ENCODE measurements at regions not wholly inside any gene's neighbourhood (a gene's known extent, or its start where the extent isn't known, plus 50 kb on each side); places are given as distances from the start of the nearest gene placed in this dataset.

DNA sequence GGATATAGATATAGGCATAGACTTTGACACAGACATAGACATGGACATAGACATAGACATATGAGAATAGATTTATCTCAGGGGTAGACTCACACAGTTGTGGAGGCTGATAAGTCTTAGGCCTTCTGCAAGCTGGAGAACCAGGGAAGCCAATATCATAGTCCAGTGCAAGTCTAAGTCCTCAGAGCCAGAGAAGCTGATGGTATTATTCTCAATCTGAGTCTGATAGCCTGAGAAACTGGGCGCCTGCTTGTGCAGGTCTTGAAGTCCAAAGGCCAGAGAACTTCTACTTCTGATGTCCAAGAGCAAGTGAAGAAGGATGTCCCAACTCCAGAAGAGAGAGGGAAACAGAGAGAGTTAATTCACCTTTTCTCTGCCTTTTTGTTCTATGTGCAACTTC, 476.5 kb downstream of the SLC6A15 start:
- no peak overlapping the region for H3K4me2 ChIP-seq (ENCODE audit: insufficient read depth in 1 of 2, low read depth in 2 of 2, low read length in 2 of 2)
- FAIRE-seq (no peak), DNase-seq (ENCODE audit: low read depth in 1 of 2, low spot score in 2 of 2) (no peak)
- TF ChIP-seq SIX5 (IDR thresholded peaks at IDR 0.05; ENCODE audit: low read depth, low read length): no peak
- TF ChIP-seq CHD2 (IDR thresholded peaks at IDR 0.05; ENCODE audit: low read length): no peak
- no peak for TF ChIP-seq BCL11A (IDR thresholded peaks at IDR 0.05; ENCODE audit: low read depth in 2 of 2, low read length in 2 of 2)
- no peak for TF ChIP-seq CREB1 (IDR thresholded peaks at IDR 0.05)
- no peak for TF ChIP-seq RFX5 (IDR thresholded peaks at IDR 0.05; ENCODE audit: borderline replicate concordance, low read depth, low read length)
- no peak for TF ChIP-seq SIN3A (conservative IDR thresholded peaks at IDR 0.05 in 1 of 2, IDR thresholded peaks at IDR 0.05 in 1 of 2; ENCODE audit: low read depth in 1 of 2, low read length in 2 of 2)
- TF ChIP-seq SRF (IDR thresholded peaks at IDR 0.05; ENCODE audit: low read depth, low read length): no peak
- TF ChIP-seq KDM4A (IDR thresholded peaks at IDR 0.05; ENCODE audit: low read depth, low read length, severe bottlenecking): no peak
- TF ChIP-seq POLR2A (IDR thresholded peaks at IDR 0.05; ENCODE audit: control extremely low read depth in 1 of 2, low read depth in 2 of 2, low read length in 2 of 2): no peak
- TF ChIP-seq RBBP5 (IDR thresholded peaks at IDR 0.05; ENCODE audit: borderline replicate concordance, low read depth, low read length): no peak
- TF ChIP-seq, protein P1, sequence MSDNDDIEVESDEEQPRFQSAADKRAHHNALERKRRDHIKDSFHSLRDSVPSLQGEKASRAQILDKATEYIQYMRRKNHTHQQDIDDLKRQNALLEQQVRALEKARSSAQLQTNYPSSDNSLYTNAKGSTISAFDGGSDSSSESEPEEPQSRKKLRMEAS (IDR thresholded peaks at IDR 0.05): no peak
- TF ChIP-seq FOSL1 (IDR thresholded peaks at IDR 0.05; ENCODE audit: insufficient read depth, low read depth, low read length): no peak
- TF ChIP-seq, protein P2, sequence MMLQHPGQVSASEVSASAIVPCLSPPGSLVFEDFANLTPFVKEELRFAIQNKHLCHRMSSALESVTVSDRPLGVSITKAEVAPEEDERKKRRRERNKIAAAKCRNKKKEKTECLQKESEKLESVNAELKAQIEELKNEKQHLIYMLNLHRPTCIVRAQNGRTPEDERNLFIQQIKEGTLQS (IDR thresholded peaks at IDR 0.05; ENCODE audit: insufficient read depth, low read depth, low read length): no peak
- TF ChIP-seq SP1 (IDR thresholded peaks at IDR 0.05; ENCODE audit: low read depth, low read length): no peak
- no peak overlapping the region for H2BK15ac ChIP-seq (ENCODE audit: low read length)
- no peak overlapping the region for H2BK20ac ChIP-seq (ENCODE audit: low read length)
- no peaks in the 10 kb centered on the region for H3K79me2 ChIP-seq (ENCODE audit: control insufficient read depth in 1 of 2, insufficient read depth in 2 of 2, low read length in 2 of 2)
- no peak overlapping the region for H3K9ac ChIP-seq (replicated peaks in 1 of 4; ENCODE audit: extremely low read depth in 1 of 4, low read depth in 3 of 4, low read length in 3 of 4)
- no peak overlapping the region for H3K4ac ChIP-seq (replicated peaks; ENCODE audit: insufficient read length, low read depth, low read length)
- H3K23me2 ChIP-seq (ENCODE audit: low read depth, low read length): no peaks in the 10 kb centered on the region
- no peak overlapping the region for H4K5ac ChIP-seq (ENCODE audit: insufficient read length, low read depth, low read length)
- POLR2A ChIA-PET (ENCODE audit: partially characterized antibody): no interaction called here
- H2BK12ac ChIP-seq (ENCODE audit: low read depth, low read length): no peak overlapping the region
- no peak overlapping the region for H3K18ac ChIP-seq (ENCODE audit: extremely low read depth, low read length)
- no peak overlapping the region for H2BK120ac ChIP-seq (replicated peaks; ENCODE audit: low read depth, low read length)
- no peak overlapping the region for H2AK5ac ChIP-seq (ENCODE audit: low read depth, low read length)
- H4K8ac ChIP-seq (ENCODE audit: extremely low read depth, insufficient read depth, low read length): no peak overlapping the region
- CTCF ChIA-PET (ENCODE audit: partially characterized antibody): no interaction called here
- no peak overlapping the region for H3K4me3 ChIP-seq (ENCODE audit: extremely low read depth in 1 of 4, insufficient read depth in 2 of 4, low read depth in 3 of 4, low read length in 4 of 4)
- H3K27me3 ChIP-seq (replicated peaks in 1 of 4; ENCODE audit: control insufficient read depth in 3 of 4, extremely low read depth in 1 of 4, insufficient read depth in 3 of 4, low read length in 3 of 4): no peaks in the 10 kb centered on the region
- H3K36me3 ChIP-seq (ENCODE audit: control insufficient read depth in 2 of 4, insufficient read depth in 4 of 4, low read length in 3 of 4): no peaks in the 10 kb centered on the region
- H3K9me3 ChIP-seq (ENCODE audit: insufficient read depth in 2 of 2, low read depth in 1 of 2, low read length in 1 of 2): no peaks in the 10 kb centered on the region
- H3K27ac ChIP-seq (ENCODE audit: low read depth, low read length): no peak overlapping the region
- no peak overlapping the region for H3K56ac ChIP-seq (replicated peaks; ENCODE audit: insufficient read length, low read depth, low read length)
- H3K14ac ChIP-seq (ENCODE audit: insufficient read length): no peak overlapping the region
- no peak overlapping the region for H4K91ac ChIP-seq (replicated peaks; ENCODE audit: insufficient read length, low read length)
- H3K23ac ChIP-seq (ENCODE audit: insufficient read length): no peak overlapping the region
- 33% methylated on average over 1 of the region's 1 CpG; no CpG with 5 or more reads in 1 of the 2 experiments for WGBS, 2 experiments (ENCODE audit: extremely low coverage in 1 of 2, insufficient coverage in 1 of 2, insufficient read length in 1 of 2, insufficient replicate concordance in 2 of 2, low coverage in 1 of 2, low lambda C conversion rate in 2 of 2, missing lambda C conversion rate in 1 of 2)
- no peaks in the 10 kb centered on the region for H4K20me1 ChIP-seq (replicated peaks in 1 of 2; ENCODE audit: control insufficient read depth in 1 of 2, insufficient read depth in 2 of 2, low read length in 2 of 2)
- no peaks in the 10 kb centered on the region for H3K4me1 ChIP-seq (replicated peaks in 1 of 4; ENCODE audit: control insufficient read depth in 3 of 4, insufficient read depth in 4 of 4, low read length in 3 of 4)
- H3K79me1 ChIP-seq (ENCODE audit: low read depth, low read length): no peaks in the 10 kb centered on the region
- no peak overlapping the region for H2BK5ac ChIP-seq (ENCODE audit: low read depth, low read length)
- no peak overlapping the region for H2AFZ ChIP-seq (ENCODE audit: low read length)

Data from H1 (cell line).